HK-2 (cell line): ENCODE measurements at regions not wholly inside any gene's neighbourhood (a gene's known extent, or its start where the extent isn't known, plus 50 kb on each side); places are given as distances from the start of the nearest gene placed in this dataset.

Experiments used
- DNase-seq: peaks from one replicate; pipeline ENCODE4 v3.0.0-alpha.2; 2018; ENCODE audit not compliant: unreplicated experiment

GRCh38 chr1:98203466-98203865, 282.6 kb upstream of the DPYD start:
- no peak for DNase-seq

GRCh38 chr1:98201666-98202081, 280.8 kb upstream of the DPYD start:
- DNase-seq = no peak

DNA sequence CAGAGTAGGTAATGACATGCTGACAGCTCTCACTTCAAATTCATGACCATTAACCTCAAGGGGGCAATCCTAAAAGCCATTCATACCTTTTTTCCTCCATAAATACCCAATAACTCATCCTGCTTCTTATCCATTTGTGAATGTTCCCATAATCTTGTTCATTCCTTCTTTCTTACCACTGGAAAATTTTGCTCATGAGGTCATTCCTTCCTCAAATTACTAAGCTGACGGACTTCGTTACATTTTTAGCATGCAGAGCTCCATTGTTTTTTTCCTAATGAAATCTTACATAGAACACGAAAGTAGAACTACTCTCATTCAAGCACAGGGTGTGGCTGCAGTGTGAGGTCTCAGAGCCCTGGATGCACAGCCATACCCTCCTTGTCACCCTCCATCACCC, 276.5 kb upstream of the DPYD start:
- DNase-seq = no peak

GRCh38 chr1:98196012-98196411, 275.2 kb upstream of the DPYD start:
- DNase-seq = no peak

DNA sequence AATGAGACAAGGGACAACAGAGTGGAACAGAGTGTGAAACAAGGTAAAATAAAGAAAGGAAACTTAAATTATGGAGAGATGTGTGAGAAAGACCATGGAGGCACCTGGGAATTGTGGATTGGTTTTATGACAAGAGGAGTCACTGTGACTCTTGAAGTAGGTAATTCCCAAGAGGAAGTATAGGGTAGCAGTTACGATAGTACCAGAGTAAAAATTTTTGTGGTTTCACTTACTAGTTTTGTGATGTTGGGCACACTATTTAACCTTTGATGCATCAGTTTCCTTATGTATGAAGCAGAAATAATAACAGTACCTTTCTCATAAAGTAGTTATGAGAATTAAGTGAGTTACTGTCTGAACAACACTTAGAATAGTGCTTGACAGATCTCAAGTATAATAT, 267.9 kb upstream of the DPYD start:
- no peak for DNase-seq

DNA sequence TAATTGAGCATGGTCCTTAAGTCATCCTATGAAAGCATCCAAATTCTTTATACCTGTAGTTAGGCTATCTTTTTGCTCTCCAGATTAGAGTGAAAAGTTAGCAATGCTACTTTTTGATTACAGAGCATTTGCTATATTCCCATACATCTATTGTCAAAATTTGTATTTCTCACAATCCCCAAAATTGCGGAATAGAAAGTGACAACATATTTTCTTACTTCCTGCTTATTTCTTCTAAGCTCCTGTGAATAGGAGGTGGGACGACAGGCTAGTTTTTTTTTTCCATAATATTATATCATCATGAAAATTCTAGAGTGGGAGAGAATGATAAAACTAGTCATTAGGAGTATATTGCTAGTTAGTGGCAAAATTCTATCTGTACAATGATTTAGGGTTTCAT, 264.0 kb upstream of the DPYD start:
- DNase-seq = no peak

DNA sequence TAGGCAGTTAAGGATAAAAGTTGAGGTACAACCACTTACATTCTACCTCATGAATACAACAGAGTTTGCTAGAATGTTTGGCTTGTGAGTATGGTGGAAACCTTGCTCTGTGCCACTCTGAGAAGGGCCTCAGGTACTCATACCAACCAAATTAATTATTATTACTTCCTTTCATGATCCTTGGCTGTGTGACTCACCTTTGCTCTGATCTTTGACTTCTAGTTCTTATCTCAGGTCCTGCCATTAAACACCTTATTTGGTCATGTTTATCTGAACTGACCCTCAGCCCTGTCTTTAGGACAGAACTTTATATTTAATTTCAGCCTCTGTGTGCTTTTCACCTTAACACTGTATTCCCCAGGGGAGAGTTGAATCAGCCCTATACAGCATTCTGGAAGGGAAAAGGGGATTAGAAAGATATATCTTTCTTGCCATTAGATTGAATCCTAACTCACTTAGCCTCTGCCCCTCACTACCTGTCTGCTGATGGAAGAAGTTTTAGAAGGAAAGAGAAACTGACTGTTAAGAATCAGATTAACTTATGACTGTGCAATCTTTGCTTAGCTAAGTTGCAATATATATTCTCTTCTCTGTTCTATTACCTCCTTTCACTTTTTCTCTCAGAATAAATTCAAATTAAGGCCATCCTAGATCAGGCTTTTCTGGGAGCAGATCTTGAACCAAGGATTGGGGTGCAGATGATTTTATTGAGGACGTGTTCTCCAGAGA, 260.4 kb upstream of the DPYD start:
- DNase-seq = no peak

GRCh38 chr1:98179151-98179773, 258.4 kb upstream of the DPYD start:
- DNase-seq = no peak

DNA sequence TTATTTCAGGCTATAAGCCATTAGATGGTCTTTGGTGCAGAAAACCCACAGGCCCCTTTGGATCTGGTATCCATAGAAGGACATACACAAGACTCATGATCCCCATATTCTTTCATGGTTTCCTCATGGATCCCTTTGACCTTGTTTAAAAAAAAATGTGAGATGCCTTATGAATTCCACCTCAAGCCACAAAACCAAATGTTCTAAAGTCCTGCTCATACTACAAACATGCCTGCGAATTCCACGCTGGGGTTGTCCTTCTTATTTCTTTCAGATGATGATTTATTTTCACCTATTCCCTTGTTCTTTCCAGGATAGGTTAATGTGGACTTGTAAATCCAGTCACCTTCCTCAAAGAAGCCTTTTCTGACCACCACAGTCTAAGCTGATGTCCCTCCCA, 256.9 kb upstream of the DPYD start:
- no peak for DNase-seq

- no peak for DNase-seq
These were observed 256.1 kb upstream of the DPYD start for GRCh38 chr1:98176936-98177335.

DNA sequence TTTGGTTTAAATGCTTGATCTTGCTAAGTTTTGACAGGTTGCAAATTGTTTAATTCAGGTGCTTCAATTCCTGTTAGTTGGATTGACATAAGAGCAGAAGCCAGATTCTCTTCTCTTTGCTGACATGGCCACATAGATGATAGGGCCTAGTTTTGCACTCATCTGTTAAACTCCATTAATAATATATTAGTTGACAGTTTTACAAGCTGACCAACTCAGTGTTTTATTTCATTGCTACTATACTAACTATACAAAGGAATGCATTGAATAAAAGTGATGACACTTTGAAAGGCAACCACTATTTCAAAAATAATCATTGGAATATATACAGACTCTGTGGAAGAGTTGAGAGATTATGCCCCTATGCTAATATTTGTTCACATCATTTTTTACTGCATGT, 255.6 kb upstream of the DPYD start:
- DNase-seq = no peak

GRCh38 chr1:98172578-98172977, 251.7 kb upstream of the DPYD start:
- no peak for DNase-seq

DNA sequence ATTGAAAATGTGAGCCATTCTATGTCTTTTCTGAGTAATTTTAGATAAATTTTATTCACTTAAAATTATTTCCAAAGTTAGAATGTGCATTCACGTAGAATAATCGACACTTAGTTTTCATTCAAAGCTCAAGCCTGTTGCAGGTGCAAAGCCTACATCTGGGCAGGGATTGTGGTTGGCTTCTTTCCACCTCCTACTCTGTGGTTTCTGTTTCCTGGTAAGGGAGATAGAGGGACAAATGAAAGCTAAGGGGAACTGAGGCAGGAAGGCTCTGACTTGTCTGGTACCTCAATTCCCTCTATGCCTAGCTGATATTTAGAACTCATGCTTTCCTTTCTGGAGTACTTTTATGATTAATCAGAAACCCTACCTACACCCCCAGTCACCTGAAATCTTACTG, 251.2 kb upstream of the DPYD start:
- DNase-seq = no peak

- no peak for DNase-seq
These were observed 243.7 kb upstream of the DPYD start for GRCh38 chr1:98164509-98164908.

DNA sequence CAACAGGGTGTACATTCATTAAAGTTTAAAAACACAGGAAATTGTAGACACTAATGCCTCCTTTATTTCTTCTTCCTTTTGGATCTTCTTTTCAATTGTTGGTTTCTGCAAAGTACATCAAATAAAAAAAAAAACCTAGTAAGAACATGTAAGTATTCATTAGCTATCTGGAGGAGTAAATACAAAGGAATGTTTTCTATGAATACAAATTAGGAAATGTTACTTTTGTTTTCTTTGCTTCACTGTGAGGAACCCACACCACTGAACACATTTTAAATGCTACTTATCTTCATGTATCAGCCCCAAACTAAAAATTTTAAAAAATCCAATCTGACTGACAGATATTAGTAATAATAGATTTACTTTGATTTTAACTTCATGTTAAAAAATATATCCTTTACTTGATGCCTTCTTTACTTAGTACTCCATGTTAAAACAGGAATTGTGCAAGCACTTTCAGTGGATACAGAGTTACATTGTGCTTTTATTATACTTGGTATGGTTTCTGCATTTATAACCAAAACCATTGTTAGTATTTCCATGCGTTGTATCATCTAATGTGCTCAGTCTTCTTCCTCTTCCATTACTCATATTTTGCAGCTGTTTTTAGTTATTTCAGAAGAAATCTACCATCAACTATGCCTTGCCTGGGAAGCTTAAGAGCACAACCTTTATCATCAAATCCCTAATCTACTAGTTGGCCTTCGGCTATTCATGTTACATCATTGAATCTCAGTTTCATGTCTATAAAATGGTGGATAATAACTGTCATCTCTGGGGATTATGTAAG, 236.9 kb upstream of the DPYD start:
- no peak for DNase-seq

DNA sequence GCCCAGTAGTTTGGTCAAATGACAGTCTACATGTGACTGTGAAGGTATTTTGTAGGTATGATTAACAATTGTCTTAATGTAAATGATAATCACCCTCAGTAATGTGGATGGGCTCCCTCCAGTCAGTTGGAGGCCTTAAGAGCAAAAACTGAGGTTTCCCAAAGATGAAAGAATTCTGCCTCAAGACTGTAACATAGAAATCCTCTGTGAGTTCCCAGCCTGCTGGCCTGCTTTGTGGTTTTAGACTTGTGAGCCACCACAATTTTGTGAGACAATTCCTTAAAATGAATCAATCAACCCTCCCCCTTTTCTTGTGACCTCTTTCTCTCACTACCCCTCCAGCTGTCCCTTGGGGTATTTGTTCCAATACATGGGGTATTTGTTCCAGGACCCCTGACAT, 226.4 kb upstream of the DPYD start:
- no peak for DNase-seq

DNA sequence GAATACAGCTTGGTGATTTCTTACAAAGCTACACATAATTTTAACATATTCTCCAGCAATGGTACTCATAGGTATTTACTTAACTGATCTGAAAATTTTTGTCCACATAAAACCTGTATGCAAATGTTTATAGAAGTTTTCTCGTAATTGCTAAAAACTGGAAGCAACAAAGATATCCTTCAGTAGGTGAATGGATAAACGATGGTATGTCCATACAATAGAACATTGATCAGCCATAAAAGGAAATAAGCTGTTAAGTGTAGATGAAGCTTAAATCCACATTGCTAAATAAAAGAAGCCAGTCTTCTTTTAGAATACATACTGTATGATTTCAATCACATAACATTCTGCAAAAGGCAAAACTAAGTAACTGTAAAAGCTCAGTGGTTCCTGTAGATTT, 224.8 kb upstream of the DPYD start:
- DNase-seq = no peak

GRCh38 chr1:98143403-98143802, 222.6 kb upstream of the DPYD start:
- DNase-seq = no peak

GRCh38 chr1:98133131-98133530, 212.3 kb upstream of the DPYD start:
- no peak for DNase-seq

GRCh38 chr1:98130408-98130807, 209.6 kb upstream of the DPYD start:
- no peak for DNase-seq

DNA sequence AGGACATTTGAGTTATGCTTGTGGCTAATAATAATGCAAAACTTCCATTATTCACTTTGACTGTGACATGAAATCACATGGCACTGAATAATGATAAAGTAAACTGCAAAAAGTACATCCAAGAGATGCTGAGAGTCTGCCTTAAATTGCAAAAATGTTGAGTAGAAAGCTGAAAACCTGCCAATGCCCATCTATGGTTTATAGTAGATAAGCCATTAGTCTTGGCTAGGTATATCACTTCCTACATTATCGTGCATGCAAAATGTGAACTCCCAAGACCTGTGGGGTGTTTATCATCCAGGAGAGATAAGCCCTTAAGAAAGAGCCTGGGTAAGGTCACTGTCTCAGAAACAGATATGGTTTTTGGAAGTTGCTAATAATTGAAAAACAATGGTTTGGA, 208.7 kb upstream of the DPYD start:
- no peak for DNase-seq

DNA sequence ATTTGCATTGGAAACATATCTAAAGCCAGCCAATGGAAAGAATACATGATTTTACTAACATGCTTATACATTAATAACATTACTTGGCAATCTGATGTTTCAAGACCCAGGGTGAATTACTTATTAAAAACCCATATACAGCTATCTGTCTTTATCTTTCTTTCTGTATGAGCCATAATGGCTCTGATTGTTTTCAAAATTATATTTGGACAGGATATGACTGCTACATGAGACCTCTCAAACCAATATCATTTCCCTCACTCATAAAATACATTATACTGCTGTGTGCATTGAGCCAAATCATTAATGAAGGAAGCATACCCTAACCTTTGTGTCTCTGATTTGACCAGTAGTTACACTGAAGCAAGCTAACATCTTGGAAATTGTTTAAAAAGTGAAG, 205.9 kb upstream of the DPYD start:
- DNase-seq = no peak

DNA sequence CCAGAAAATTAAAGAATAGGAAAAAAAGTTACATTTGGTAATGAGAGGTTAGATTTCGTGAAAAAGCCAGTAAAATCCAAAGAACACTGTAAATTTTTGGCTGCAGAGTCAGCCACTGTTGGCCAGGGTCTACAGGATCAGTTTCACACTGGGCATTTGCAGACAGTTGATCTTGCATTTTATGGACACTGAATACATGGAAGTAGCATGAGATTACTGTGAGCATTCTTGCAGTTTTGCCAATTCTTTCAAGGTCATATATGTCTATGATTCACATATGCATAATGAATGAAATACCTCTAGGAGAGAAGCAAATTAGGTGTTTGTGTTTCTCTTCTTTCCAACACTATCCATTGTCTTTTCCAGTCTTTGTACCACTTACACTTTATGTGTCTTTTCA, 200.8 kb upstream of the DPYD start:
- no peak for DNase-seq
